K562 (cell line): ENCODE measurements at regions not wholly inside any gene's neighbourhood (a gene's known extent, or its start where the extent isn't known, plus 50 kb on each side); places are given as distances from the start of the nearest gene placed in this dataset.

Experiments
- BACH1 ChIP-seq: fragments of 200-800 bp; sonication (Bioruptor generic); IDR thresholded peaks from 2 replicates; pipeline ENCODE4 v1.6.1; 2016; ENCODE audit warnings: missing genetic modification characterization, missing compliant biosample characterization
- COPS2 ChIP-seq: fragments of 450-650 bp; conservative IDR thresholded peaks from 2 replicates; pipeline ENCODE4 v1.6.1; 2016; ENCODE audit warnings: mild to moderate bottlenecking, moderate library complexity
- HDAC3 ChIP-seq: fragments of 450-650 bp; IDR thresholded peaks from 2 replicates; pipeline ENCODE4 v1.6.1; 2018; ENCODE audit warnings: borderline replicate concordance, mild to moderate bottlenecking, moderate library complexity; ENCODE audit not compliant: partially characterized antibody
- HNRNPH1 ChIP-seq: fragments of 200-400 bp; formaldehyde crosslinking; optimal IDR thresholded peaks from 2 replicates; pipeline ENCODE3; 2017; ENCODE audit warnings: low read depth, mild to moderate bottlenecking, low read length, moderate library complexity
- NCOR1 ChIP-seq: fragments of 450-650 bp; IDR thresholded peaks from 2 replicates; pipeline ENCODE4 v1.6.1; 2016; ENCODE audit warnings: mild to moderate bottlenecking, moderate library complexity
- RAD21 ChIP-seq, 2 experiments: fragments of 250-450 bp in 1 of 2; fragments of 450-650 bp in 1 of 2; sonication (Bioruptor Pico) in 1 of 2; formaldehyde crosslinking in 1 of 2; IDR thresholded peaks in 1 of 2; conservative IDR thresholded peaks in 1 of 2; 2 replicates each; pipeline versions ENCODE4 v1.4.0 to v1.8.0; 2020 to 2022; ENCODE audit warnings: mild to moderate bottlenecking in 2 of 2, moderate library complexity in 1 of 2
- RCOR1 ChIP-seq, 2 experiments: IDR thresholded peaks; 2 replicates each; pipeline ENCODE4 v1.6.1; 2012; ENCODE audit warnings: low read depth in 2 of 2, low read length in 2 of 2, borderline replicate concordance in 1 of 2, improper control_type of control experiment in 1 of 2
- STAG1 ChIP-seq: sonication (generic); formaldehyde crosslinking; IDR thresholded peaks from 2 replicates; pipeline ENCODE4 v1.5.0; 2020; ENCODE audit warnings: missing genetic modification reagents, borderline replicate concordance
- WHSC1 ChIP-seq: IDR thresholded peaks from one replicate; pipeline ENCODE4 v1.6.1; 2012; ENCODE audit warnings: low read length, control low read depth, inconsistent platforms
- ZNF354B ChIP-seq: fragments of 250-450 bp; sonication (Bioruptor Pico); IDR thresholded peaks from 2 replicates; pipeline ENCODE4 v1.4.0; 2020
- ZNF407 ChIP-seq: fragments of 450-650 bp; IDR thresholded peaks from 2 replicates; pipeline ENCODE4 v1.6.1; 2016; ENCODE audit warnings: low read depth
- TF ChIP-seq, protein P1 (sequence below): sonication (generic); formaldehyde crosslinking; IDR thresholded peaks from 2 replicates; pipeline ENCODE4 v1.8.0; 2023; ENCODE audit warnings: missing genetic modification reagents, mild to moderate bottlenecking, borderline replicate concordance
- TF ChIP-seq, protein P2 (sequence below): sonication (generic); formaldehyde crosslinking; IDR thresholded peaks from 2 replicates; pipeline ENCODE4 v1.8.1; 2023; ENCODE audit warnings: mild to moderate bottlenecking, missing genetic modification reagents, moderate library complexity

- TF ChIP-seq, protein P1, sequence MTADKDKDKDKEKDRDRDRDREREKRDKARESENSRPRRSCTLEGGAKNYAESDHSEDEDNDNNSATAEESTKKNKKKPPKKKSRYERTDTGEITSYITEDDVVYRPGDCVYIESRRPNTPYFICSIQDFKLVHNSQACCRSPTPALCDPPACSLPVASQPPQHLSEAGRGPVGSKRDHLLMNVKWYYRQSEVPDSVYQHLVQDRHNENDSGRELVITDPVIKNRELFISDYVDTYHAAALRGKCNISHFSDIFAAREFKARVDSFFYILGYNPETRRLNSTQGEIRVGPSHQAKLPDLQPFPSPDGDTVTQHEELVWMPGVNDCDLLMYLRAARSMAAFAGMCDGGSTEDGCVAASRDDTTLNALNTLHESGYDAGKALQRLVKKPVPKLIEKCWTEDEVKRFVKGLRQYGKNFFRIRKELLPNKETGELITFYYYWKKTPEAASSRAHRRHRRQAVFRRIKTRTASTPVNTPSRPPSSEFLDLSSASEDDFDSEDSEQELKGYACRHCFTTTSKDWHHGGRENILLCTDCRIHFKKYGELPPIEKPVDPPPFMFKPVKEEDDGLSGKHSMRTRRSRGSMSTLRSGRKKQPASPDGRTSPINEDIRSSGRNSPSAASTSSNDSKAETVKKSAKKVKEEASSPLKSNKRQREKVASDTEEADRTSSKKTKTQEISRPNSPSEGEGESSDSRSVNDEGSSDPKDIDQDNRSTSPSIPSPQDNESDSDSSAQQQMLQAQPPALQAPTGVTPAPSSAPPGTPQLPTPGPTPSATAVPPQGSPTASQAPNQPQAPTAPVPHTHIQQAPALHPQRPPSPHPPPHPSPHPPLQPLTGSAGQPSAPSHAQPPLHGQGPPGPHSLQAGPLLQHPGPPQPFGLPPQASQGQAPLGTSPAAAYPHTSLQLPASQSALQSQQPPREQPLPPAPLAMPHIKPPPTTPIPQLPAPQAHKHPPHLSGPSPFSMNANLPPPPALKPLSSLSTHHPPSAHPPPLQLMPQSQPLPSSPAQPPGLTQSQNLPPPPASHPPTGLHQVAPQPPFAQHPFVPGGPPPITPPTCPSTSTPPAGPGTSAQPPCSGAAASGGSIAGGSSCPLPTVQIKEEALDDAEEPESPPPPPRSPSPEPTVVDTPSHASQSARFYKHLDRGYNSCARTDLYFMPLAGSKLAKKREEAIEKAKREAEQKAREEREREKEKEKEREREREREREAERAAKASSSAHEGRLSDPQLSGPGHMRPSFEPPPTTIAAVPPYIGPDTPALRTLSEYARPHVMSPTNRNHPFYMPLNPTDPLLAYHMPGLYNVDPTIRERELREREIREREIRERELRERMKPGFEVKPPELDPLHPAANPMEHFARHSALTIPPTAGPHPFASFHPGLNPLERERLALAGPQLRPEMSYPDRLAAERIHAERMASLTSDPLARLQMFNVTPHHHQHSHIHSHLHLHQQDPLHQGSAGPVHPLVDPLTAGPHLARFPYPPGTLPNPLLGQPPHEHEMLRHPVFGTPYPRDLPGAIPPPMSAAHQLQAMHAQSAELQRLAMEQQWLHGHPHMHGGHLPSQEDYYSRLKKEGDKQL (CRISPR knock-in tag): peak; percentile 38; the same call in 1 of the 2 replicates
- no peak for TF ChIP-seq NCOR1
- TF ChIP-seq HNRNPH1: no peak
- no peak for TF ChIP-seq RAD21 (CRISPR knock-in tag; conservative IDR thresholded peaks at IDR 0.05 in 1 of 2, IDR thresholded peaks at IDR 0.05 in 1 of 2)
- peak; percentile 67; the same call in 1 of the 2 replicates for TF ChIP-seq BACH1 (tag)
- TF ChIP-seq COPS2: no peak
- no peak for TF ChIP-seq HDAC3
- peak; percentile 66; the same call in 1 of the 2 replicates for TF ChIP-seq STAG1 (CRISPR knock-in tag)
- TF ChIP-seq RCOR1 (IDR thresholded peaks at IDR 0.05; ENCODE audit: borderline replicate concordance in 1 of 2, low read depth in 2 of 2, low read length in 2 of 2): no peak; a peak in 2 of 4 replicates
- TF ChIP-seq, protein P2, sequence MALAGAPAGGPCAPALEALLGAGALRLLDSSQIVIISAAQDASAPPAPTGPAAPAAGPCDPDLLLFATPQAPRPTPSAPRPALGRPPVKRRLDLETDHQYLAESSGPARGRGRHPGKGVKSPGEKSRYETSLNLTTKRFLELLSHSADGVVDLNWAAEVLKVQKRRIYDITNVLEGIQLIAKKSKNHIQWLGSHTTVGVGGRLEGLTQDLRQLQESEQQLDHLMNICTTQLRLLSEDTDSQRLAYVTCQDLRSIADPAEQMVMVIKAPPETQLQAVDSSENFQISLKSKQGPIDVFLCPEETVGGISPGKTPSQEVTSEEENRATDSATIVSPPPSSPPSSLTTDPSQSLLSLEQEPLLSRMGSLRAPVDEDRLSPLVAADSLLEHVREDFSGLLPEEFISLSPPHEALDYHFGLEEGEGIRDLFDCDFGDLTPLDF: no peak; the same call in 1 of the 2 replicates
- TF ChIP-seq WHSC1: no peak
- no peak; the same call in 1 of the 2 replicates for TF ChIP-seq ZNF354B
- no peak for TF ChIP-seq ZNF407
Observed at GRCh38 chr6:26158076-26158580, 70.9 kb downstream of the HFE start (continued).
